GM18867 (cell line): ENCODE measurements at regions not wholly inside any gene's neighbourhood (a gene's known extent, or its start where the extent isn't known, plus 50 kb on each side); places are given as distances from the start of the nearest gene placed in this dataset.

Source experiments
- ATAC-seq: cut with Tn5 transposase; IDR thresholded peaks from one replicate; pipeline ENCODE4 v1.9.1; 2021; ENCODE audit warnings: mild to moderate bottlenecking, moderate library complexity; ENCODE audit not compliant: unreplicated experiment

DNA sequence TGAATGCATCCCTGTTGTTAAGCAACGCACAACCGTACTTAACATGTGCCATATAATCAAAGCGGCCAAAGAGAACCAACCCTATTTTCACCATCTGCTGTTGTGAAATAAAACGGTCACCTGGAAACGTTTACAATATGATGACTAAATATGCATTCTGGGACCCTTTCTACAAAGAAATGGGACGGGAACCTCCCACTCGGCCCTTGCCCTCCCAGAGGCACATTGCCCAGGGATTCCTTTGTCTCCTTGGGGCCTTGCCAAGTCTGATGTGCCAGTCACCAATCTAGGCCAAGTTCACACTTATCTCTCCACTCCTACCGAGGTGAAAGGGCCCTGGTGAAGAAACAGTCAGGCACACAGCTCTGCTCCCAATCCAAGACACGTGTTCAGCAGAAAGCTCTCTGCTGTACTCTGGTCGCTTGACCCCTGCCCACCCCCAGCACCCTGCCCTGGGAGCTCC is 427.4 kb upstream of the JARID2 start:
- ATAC-seq, result no peak

- no peak for ATAC-seq
These were observed 426.9 kb upstream of the JARID2 start for GRCh38 chr6:14819001-14819400.

DNA sequence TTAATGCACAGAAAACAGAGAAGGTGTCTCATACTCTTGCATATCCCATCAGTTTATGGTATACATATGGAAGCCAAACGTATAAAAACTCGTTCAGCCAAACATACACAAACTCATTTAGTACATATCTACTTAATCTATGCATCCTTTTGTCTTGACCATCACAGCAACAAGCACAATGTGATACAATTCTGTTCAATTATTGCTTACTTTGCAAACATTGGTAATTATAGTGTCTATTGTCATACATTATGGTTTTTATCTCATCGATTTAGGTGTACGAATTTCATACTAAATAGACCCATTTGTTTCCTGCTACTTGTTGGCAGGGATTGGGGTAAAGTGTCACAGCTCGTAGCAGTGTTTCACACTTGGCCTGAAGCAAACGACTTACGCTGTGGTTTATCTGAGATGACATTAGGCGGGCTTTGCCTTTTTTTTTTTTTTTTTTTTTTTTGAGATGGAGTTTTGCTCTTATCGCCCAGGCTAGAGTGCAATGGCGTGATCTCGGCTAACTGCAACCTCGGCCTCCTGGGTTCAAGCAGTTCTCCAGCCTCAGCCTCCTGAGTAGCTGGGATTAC is 425.9 kb upstream of the JARID2 start:
- ATAC-seq, result no peak

DNA sequence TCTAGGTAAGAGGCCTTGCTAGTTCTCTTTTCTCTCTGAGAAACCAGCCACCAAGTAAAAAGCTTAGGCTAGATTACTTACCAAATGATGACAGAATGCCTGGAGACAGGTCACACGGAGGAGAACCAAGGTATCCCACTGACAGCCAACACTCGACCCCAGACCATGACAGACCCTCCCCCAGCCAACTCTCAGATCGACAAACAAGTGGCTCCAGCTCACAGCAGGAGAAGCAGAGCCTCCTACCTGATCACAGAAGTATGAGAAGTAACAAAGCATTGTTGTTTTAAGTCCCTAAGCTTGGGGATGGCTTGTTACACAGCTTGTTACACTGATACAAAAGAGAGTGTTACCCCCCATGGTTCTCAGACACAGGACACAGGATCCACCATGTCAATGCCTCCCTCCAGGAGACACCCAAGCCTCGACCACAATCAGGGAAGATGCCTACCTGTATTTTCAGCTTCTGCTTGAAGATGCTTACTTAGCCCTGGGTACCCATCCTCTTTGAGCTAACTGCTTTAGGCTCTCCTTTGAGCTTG is 423.8 kb upstream of the JARID2 start:
- ATAC-seq, result no peak

DNA sequence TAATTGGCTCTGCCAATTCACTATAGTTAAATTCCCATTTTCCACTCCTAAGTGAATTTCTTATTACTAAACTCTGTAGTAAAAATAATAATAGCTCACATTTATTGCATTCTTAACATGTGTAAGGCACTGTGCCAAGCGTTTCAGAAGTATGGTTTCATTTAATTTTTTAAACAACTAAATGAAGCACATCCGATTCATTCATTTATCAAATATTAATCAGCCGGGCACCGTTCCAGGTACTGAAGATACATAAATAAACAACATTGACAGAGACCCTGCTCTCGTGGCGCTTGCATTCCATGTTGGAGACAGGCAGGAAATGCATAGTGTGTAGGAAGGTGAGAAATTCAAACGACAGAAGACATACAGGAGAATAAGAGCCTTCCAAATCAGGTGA is 423.2 kb upstream of the JARID2 start:
- no peak for ATAC-seq

DNA sequence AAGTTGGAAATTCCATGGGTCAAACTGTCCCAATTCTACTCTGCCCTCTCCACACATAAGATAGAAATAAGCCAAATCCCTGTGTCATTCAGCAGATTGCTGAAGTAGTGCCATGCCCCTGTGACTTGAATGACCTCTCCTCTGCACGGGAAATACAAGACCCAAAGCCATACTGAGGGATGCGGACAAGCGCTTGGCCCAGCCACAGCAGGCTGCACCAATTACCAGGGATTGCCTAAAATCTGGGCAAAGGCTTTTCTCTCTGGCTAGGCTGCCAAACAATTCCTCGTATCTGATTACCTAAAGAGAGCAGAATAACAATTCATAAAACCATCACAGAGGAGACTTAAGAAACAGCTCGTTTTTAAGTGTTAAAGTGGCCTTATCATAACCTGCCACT is 421.8 kb upstream of the JARID2 start:
- no peak for ATAC-seq

DNA sequence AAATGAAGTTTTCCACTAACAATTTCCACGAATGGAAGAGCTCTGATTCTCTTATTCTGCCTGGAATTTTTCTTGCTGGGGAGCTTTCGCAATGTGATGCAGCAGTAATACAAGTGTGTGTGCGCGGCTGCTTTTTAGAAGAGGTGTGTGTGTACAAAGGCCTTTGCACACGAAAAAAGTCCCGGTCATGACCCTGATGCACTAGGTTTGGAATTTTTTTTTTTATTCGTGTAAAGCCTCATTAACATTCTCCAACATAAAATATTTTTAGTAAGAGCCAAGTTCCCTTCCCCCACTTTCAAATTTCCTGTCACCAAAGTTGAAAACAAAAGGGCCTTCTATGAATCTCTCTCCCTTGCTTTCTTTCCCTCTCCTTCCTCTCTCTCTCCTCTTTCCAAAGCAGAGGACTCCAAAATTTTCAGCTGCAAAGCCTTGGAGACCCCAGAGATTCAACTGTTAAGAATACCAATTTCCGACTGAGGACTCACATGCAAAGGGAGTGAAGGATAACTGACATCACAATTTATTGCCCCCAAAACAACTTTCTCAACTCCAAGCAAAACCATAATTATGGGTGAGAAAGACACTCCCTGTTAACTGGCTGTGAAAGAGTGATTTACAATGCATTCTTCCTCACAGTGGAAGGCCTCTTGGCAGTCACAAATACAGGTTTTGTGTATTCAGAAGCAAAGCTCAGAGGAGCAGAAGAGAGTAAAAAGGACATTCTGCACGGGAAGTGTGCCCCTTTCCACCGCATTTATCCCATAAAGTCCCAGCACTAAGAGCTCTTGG is 421.2 kb upstream of the JARID2 start:
- ATAC-seq, result no peak

DNA sequence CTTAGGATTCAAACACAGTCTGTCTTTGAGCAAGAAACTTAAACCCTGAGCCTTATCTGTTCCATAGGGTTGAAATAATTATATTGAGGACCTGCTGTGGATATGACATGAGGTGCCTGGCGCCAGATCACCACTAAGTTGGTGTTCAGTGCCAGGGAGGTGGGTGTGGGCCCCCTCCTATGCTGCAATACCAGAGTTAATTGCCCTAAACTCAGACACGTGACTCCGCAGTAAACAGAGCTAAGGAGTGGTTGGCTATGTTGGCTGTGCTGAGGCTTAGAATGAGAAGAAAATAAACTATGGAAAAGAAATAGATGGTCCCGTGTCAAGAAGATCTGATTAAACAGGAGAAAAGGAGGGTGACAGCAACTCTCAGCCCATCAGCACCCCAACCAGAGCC is 419.4 kb upstream of the JARID2 start:
- no peak for ATAC-seq

DNA sequence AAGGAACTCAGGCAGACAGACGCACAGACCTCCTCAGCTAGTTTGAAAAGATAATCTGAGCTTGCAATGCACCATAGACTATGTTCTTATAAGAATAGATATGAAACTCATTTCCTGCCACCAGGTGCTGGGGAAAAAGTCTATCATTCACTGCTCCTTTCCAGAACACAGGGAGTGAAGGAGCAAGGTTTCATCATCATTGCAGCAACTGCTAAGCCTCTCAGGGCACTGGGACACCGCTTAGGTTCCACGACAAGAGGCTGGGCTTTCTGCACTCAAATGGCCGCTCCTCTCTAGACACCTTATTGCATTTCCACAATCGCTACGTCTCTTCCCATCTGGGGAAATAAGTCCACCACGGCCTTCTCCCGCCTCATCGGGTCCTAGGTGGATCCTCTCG is 418.5 kb upstream of the JARID2 start:
- ATAC-seq, result no peak

GRCh38 chr6:14828201-14828611 is 417.7 kb upstream of the JARID2 start:
- no peak for ATAC-seq

GRCh38 chr6:14831070-14831469 is 414.8 kb upstream of the JARID2 start:
- ATAC-seq, result no peak

GRCh38 chr6:14831937-14832336 is 413.9 kb upstream of the JARID2 start:
- ATAC-seq, result no peak

- ATAC-seq, result no peak
These were observed 413.4 kb upstream of the JARID2 start for GRCh38 chr6:14832427-14832826.

DNA sequence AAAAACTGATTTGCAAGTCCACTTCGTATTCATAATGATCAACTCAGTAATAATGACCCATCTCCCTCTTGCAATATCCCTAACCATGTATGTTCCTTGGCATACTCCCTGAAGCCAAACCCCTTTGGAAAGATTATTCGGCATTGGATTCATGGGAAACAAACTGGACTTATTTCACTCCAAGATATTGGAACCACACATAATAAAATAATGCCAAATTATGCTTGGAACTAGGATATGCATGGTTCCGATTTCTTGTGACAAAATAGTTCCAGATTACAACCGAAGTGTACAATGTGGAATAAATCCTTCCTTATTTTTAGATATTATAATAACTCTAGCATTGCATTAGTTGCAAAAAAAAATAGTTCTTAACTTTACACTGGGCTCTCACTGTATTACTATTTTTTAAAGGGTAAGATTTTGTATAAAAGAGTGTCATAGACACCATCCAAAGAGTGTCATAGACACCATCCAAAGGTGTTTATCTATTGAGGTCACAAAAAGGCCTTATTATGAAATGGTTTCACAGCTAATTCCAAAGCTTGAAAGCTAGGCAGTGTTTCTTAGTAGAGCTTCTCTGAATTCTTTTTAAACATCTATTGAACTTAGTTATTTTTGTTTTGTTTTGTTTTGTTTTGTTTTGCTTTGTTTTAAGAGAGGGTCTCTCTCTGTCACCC is 410.9 kb upstream of the JARID2 start:
- ATAC-seq, result no peak

GRCh38 chr6:14837435-14837834 is 408.4 kb upstream of the JARID2 start:
- ATAC-seq, result no peak

- ATAC-seq, result no peak
These were observed 407.7 kb upstream of the JARID2 start for GRCh38 chr6:14838133-14838583.

- no peak for ATAC-seq
These were observed 403.9 kb upstream of the JARID2 start for GRCh38 chr6:14841901-14842421.

GRCh38 chr6:14844411-14844810 is 401.5 kb upstream of the JARID2 start:
- ATAC-seq, result no peak

DNA sequence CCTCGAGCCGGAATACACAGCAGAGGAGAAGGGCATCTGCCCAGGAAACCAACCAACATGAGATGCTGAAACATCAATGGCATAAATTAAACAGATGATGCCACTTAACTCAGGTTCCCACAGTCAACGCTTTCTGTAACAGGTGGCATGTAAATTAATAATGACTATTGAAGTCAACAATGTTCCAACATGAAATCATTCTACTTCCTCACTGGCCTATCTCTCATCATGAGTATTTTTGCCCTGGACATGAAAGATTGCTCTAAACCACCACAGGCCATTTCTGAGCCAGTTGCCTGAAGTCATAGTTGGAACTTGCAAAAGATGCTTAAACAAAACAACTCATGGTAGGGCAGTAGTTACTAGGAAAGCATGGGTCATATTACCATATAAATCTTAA is 397.9 kb upstream of the JARID2 start:
- ATAC-seq, result no peak

DNA sequence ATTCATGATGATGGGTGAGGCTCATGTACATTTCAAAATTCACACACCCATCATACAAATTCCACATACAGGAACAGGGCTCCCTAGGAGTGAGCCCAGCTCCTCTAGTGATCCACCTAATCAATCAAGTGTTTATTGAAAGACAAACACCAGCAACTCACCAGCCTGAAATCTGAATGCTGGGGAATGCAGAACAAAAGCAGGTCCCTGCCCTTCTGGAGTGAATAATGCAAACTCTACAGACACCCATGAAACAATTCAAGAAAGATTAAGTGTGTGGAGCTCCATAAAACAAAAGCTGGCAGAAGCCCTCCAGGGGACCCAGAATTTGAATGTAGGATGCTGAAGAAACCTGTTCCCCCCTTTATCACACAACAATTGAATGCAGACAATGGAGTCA is 396.7 kb upstream of the JARID2 start:
- ATAC-seq, result no peak

- no peak for ATAC-seq
These were observed 394.6 kb upstream of the JARID2 start for GRCh38 chr6:14851281-14851680.
